ENCODE measurements at regions not wholly inside any gene's neighbourhood (a gene's known extent, or its start where the extent isn't known, plus 50 kb on each side); places are given as distances from the start of the nearest gene placed in this dataset.

- DNase-seq (ENCODE audit: low spot score) = peak; percentile 81
- H3K4me2 ChIP-seq = no peak overlapping the region
- H3K9me2 ChIP-seq (replicated peaks; ENCODE audit: insufficient read depth) = no peaks in the 10 kb centered on the region
- peaks cover 9% of the 10 kb centered on the region for H3K4me1 ChIP-seq (ENCODE audit: insufficient read depth)
- H2AFZ ChIP-seq = no peak overlapping the region
- TF ChIP-seq EZH2phosphoT487 (IDR thresholded peaks at IDR 0.05; ENCODE audit: low read depth, severe bottlenecking, unreplicated experiment) = no peak
- TF ChIP-seq EZH2 (IDR thresholded peaks at IDR 0.05; ENCODE audit: borderline replicate concordance) = no peak
- no peak for TF ChIP-seq CTCF (IDR thresholded peaks at IDR 0.05; ENCODE audit: poor library complexity)
- no peaks in the 10 kb centered on the region for H3K27me3 ChIP-seq
- no peaks in the 10 kb centered on the region for H4K20me1 ChIP-seq (ENCODE audit: insufficient read depth, poor library complexity, severe bottlenecking)
- no peaks in the 10 kb centered on the region for H3K36me3 ChIP-seq (replicated peaks; ENCODE audit: insufficient read depth, low read depth)
- 27% methylated on average over 10 of the region's 10 CpGs for WGBS (ENCODE audit: low lambda C conversion rate, missing lambda C conversion rate)
- H3K9me3 ChIP-seq (ENCODE audit: low read depth) = no peaks in the 10 kb centered on the region
- H3K27ac ChIP-seq = peak overlapping the region; percentile 39
- no peaks in the 10 kb centered on the region for H3K79me2 ChIP-seq
- H3K4me3 ChIP-seq = no peak overlapping the region
These were observed 331.2 kb downstream of the QKI start for GRCh38 chr6:163745536-163746400.

GRCh38 chr6:163744256-163744925, 329.9 kb downstream of the QKI start:
- Histone ChIP-seq H3K9me2 (replicated peaks; ENCODE audit: insufficient read depth) (no peaks in the 10 kb centered on the region), H3K4me2 (no peak overlapping the region), H3K36me3 (replicated peaks; ENCODE audit: insufficient read depth, low read depth) (no peaks in the 10 kb centered on the region), H2AFZ (no peak overlapping the region), H3K79me2 (no peaks in the 10 kb centered on the region), H3K4me1 (ENCODE audit: insufficient read depth) (peaks cover 9% of the 10 kb centered on the region), H4K20me1 (ENCODE audit: insufficient read depth, poor library complexity, severe bottlenecking) (no peaks in the 10 kb centered on the region), H3K4me3 (no peak overlapping the region), H3K9me3 (ENCODE audit: low read depth) (no peaks in the 10 kb centered on the region), H3K27ac (no peak overlapping the region), H3K27me3 (no peaks in the 10 kb centered on the region)
- 94% methylated on average over 18 of the region's 19 CpGs for WGBS (ENCODE audit: low lambda C conversion rate, missing lambda C conversion rate)
- no peak for DNase-seq (ENCODE audit: low spot score)
- no peak for TF ChIP-seq CTCF (IDR thresholded peaks at IDR 0.05; ENCODE audit: poor library complexity)

- WGBS (ENCODE audit: low lambda C conversion rate, missing lambda C conversion rate) = 89% methylated on average over 4 of the region's 4 CpGs
- TF ChIP-seq CTCF (IDR thresholded peaks at IDR 0.05; ENCODE audit: poor library complexity) = no peak
- no peak for TF ChIP-seq EZH2 (IDR thresholded peaks at IDR 0.05; ENCODE audit: borderline replicate concordance)
- no peak for TF ChIP-seq EZH2phosphoT487 (IDR thresholded peaks at IDR 0.05; ENCODE audit: low read depth, severe bottlenecking, unreplicated experiment)
These were observed 329.3 kb downstream of the QKI start for GRCh38 chr6:163743796-163744195.

More at GRCh38 chr6:163743796-163744195, 329.3 kb downstream of the QKI start:
- H3K4me2 ChIP-seq = no peak overlapping the region
- H3K36me3 ChIP-seq (replicated peaks; ENCODE audit: insufficient read depth, low read depth) = no peaks in the 10 kb centered on the region
- no peak overlapping the region for H3K27ac ChIP-seq
- peaks cover 9% of the 10 kb centered on the region for H3K4me1 ChIP-seq (ENCODE audit: insufficient read depth)
- H3K79me2 ChIP-seq = no peaks in the 10 kb centered on the region
- H3K9me2 ChIP-seq (replicated peaks; ENCODE audit: insufficient read depth) = no peaks in the 10 kb centered on the region
- H3K4me3 ChIP-seq = no peak overlapping the region
- DNase-seq (ENCODE audit: low spot score) = no peak
- H2AFZ ChIP-seq = no peak overlapping the region
- no peaks in the 10 kb centered on the region for H3K9me3 ChIP-seq (ENCODE audit: low read depth)
- no peaks in the 10 kb centered on the region for H4K20me1 ChIP-seq (ENCODE audit: insufficient read depth, poor library complexity, severe bottlenecking)
- no peaks in the 10 kb centered on the region for H3K27me3 ChIP-seq
